HepG2 (cell line): ENCODE measurements at regions not wholly inside any gene's neighbourhood (a gene's known extent, or its start where the extent isn't known, plus 50 kb on each side); places are given as distances from the start of the nearest gene placed in this dataset.

ENCODE experiments used
- ATAC-seq: fragments of 200-7000 bp; cut with Tn5 transposase; 3 replicates; pipeline ENCODE4 v1.9.1; 2020; ENCODE audit warnings: mild to moderate bottlenecking, moderate library complexity
- BruUV-seq: library from RNA; stranded (reverse); fragments of 400-500 nt; replicated peaks from 2 replicates; lab custom pipeline; 2021; lab: Mats Ljungman, UMichigan
- CTCF ChIA-PET: fragments of 300-600 bp; formaldehyde crosslinking; extraction: SDS; loops from one replicate; lab custom pipeline; 2021; ENCODE audit warnings: low total read pairs, inconsistent platforms, low intra/inter-chr PET ratio; lab: Yijun Ruan, JAX
- POLR2A ChIA-PET: fragments of 350-600 bp; sonication (Branson Sonifier 250); formaldehyde crosslinking; loops from one replicate; lab custom pipeline; 2020; ENCODE audit warnings: antibody characterized with exemption, inconsistent platforms; lab: Yijun Ruan, JAX
- DNase-seq: peaks from one replicate; pipeline ENCODE4 v3.0.0-alpha.2; 2015; ENCODE audit warnings: low spot score
- FAIRE-seq: peaks from 3 replicates; lab custom pipeline; 2011; peaks lifted over from hg19 to GRCh38; lab: Jason Lieb, UNC
- H2AFZ ChIP-seq: one replicate; pipeline ENCODE4 v1.6.1; 2011; ENCODE audit warnings: low read length, inconsistent platforms
- H3K27ac ChIP-seq: fragments of 300-600 bp; 3 replicates; pipeline ENCODE4 v1.8.0; 2011; ENCODE audit warnings: mixed run types, mild to moderate bottlenecking, mixed read lengths, low read length, inconsistent platforms; ENCODE audit not compliant: insufficient read depth; ENCODE audit errors: extremely low read length
- H3K27me3 ChIP-seq, 2 experiments: fragments of 200-600 bp in 1 of 2; 2 replicates in 1 of 2; 3 replicates in 1 of 2; pipeline versions ENCODE4 v1.6.0 to v1.8.0; 2011; ENCODE audit warnings: low read length in 2 of 2, mild to moderate bottlenecking in 2 of 2, moderate library complexity in 2 of 2, inconsistent platforms in 1 of 2; ENCODE audit not compliant: insufficient read depth in 2 of 2, control insufficient read depth in 1 of 2
- H3K36me3 ChIP-seq, 2 experiments: fragments of 200-600 bp in 1 of 2; replicated peaks in 1 of 2; 2 replicates in 1 of 2; 3 replicates in 1 of 2; pipeline versions ENCODE4 v1.5.1 to v1.8.0; 2011; ENCODE audit warnings: low read length in 2 of 2, inconsistent platforms in 1 of 2; ENCODE audit not compliant: insufficient read depth in 2 of 2, control insufficient read depth in 1 of 2
- H3K4me1 ChIP-seq: 2 replicates; pipeline ENCODE4 v1.5.1; 2012; ENCODE audit warnings: low read length, inconsistent platforms; ENCODE audit not compliant: insufficient read depth
- H3K4me2 ChIP-seq: 2 replicates; pipeline ENCODE4 v1.6.0; 2011; ENCODE audit warnings: low read depth, low read length, inconsistent platforms
- H3K4me3 ChIP-seq, 3 experiments: fragments of 200-600 bp in 1 of 3; sonication (generic), shearing (Covaris generic) in 1 of 3; replicated peaks in 1 of 3; 2 replicates each; pipeline ENCODE4 v1.5.1; 2011 to 2016; ENCODE audit warnings: low read length in 3 of 3, inconsistent platforms in 2 of 3, low read depth in 2 of 3, mild to moderate bottlenecking in 2 of 3, control low read depth in 1 of 3, mixed read lengths in 1 of 3; ENCODE audit not compliant: insufficient read depth in 1 of 3
- H3K79me2 ChIP-seq: one replicate; pipeline ENCODE4 v1.6.1; 2011; ENCODE audit warnings: low read length, inconsistent platforms; ENCODE audit not compliant: insufficient read depth
- H3K9ac ChIP-seq: 2 replicates; pipeline ENCODE4 v1.6.0; 2011; ENCODE audit warnings: mild to moderate bottlenecking, low read depth, low read length, inconsistent platforms; ENCODE audit not compliant: insufficient read depth
- H3K9me3 ChIP-seq: 2 replicates; pipeline ENCODE4 v1.5.1; 2012; ENCODE audit warnings: mild to moderate bottlenecking, low read length
- H4K20me1 ChIP-seq: 2 replicates; pipeline ENCODE4 v1.6.0; 2011; ENCODE audit warnings: inconsistent platforms, mild to moderate bottlenecking, low read length, moderate library complexity; ENCODE audit not compliant: insufficient read depth
- AGO2 ChIP-seq: fragments of 200-400 bp; formaldehyde crosslinking; optimal IDR thresholded peaks from 2 replicates; pipeline ENCODE3; 2017; ENCODE audit warnings: mild to moderate bottlenecking, low read depth, low read length, moderate library complexity
- CREB1 ChIP-seq, 2 experiments: fragments of 450-650 bp in 1 of 2; IDR thresholded peaks; 2 replicates each; pipeline ENCODE4 v1.6.1; 2016 to 2017; ENCODE audit warnings: control low read depth in 1 of 2, mild to moderate bottlenecking in 1 of 2, missing compliant biosample characterization in 1 of 2, missing genetic modification characterization in 1 of 2
- FOSL1 ChIP-seq: sonication (generic); formaldehyde crosslinking; IDR thresholded peaks from 2 replicates; pipeline ENCODE4 v1.9.0; 2021; ENCODE audit warnings: missing genetic modification reagents, borderline replicate concordance
- FOSL2 ChIP-seq: sonication (generic); formaldehyde crosslinking; IDR thresholded peaks from 2 replicates; pipeline ENCODE4 v1.4.0; 2020; ENCODE audit warnings: missing genetic modification reagents
- MEF2D ChIP-seq: sonication (generic); formaldehyde crosslinking; IDR thresholded peaks from 2 replicates; pipeline ENCODE4 v1.5.1; 2020; ENCODE audit warnings: mild to moderate bottlenecking, missing genetic modification reagents
- MEIS2 ChIP-seq: sonication (generic); formaldehyde crosslinking; IDR thresholded peaks from 2 replicates; pipeline ENCODE4 v1.9.0; 2021; ENCODE audit warnings: mild to moderate bottlenecking, missing genetic modification reagents
- SSRP1 ChIP-seq: IDR thresholded peaks from 2 replicates; pipeline ENCODE4 v1.6.1; 2016; ENCODE audit warnings: control low read depth
- SYNCRIP ChIP-seq: fragments of 200-400 bp; formaldehyde crosslinking; IDR thresholded peaks from 2 replicates; pipeline ENCODE4 v1.6.1; 2018; ENCODE audit warnings: mild to moderate bottlenecking, low read depth, low read length; ENCODE audit not compliant: insufficient read depth
- TAF1 ChIP-seq: sonication (generic); formaldehyde crosslinking; IDR thresholded peaks from 2 replicates; pipeline ENCODE4 v1.4.0; 2020; ENCODE audit warnings: missing genetic modification reagents
- ZMYM3 ChIP-seq: sonication (generic); formaldehyde crosslinking; IDR thresholded peaks from 2 replicates; pipeline ENCODE4 v1.5.1; 2020; ENCODE audit warnings: mild to moderate bottlenecking, missing genetic modification reagents
- ZNF317 ChIP-seq: sonication (generic); formaldehyde crosslinking; IDR thresholded peaks from 2 replicates; pipeline ENCODE4 v1.5.0; 2020; ENCODE audit warnings: mild to moderate bottlenecking, missing genetic modification reagents
- ZNF335 ChIP-seq: sonication (generic); formaldehyde crosslinking; IDR thresholded peaks from 2 replicates; pipeline ENCODE4 v1.4.0; 2020; ENCODE audit warnings: missing genetic modification reagents
- ZNF546 ChIP-seq: sonication (generic); formaldehyde crosslinking; conservative IDR thresholded peaks from 2 replicates; pipeline ENCODE4 v1.8.1; 2023; ENCODE audit warnings: mild to moderate bottlenecking, missing genetic modification reagents
- ZNF720 ChIP-seq: sonication (generic); formaldehyde crosslinking; IDR thresholded peaks from 2 replicates; pipeline ENCODE4 v1.4.0; 2020; ENCODE audit warnings: missing genetic modification reagents
- WGBS: methylation state at CpG from one replicate; pipeline ENCODE4 v1.1.6; 2017; ENCODE audit warnings: low lambda C conversion rate; 5-methylcytosine and 5-hydroxymethylcytosine counted together
- in situ Hi-C: cut with HindIII; loops from 2 replicates; pipeline ENCODE4 v1.10.0; 2017; ENCODE audit warnings: low pct_unique_long_range_greater_than_20kb; ENCODE audit not compliant: extremely low pct_ligation_motif_present
- intact Hi-C: fragments of 100-400 bp; cut with micrococcal nuclease; formaldehyde crosslinking; loops from one replicate; pipeline ENCODE4 v1.10.0; 2022; ENCODE audit not compliant: unreplicated experiment

GRCh38 chr9:118931941-118932340, 437.3 kb downstream of the BRINP1 start:
- intact Hi-C loops (no loop called here), in situ Hi-C loops (no loop called here)
- no peaks in the 10 kb centered on the region for H3K27me3 ChIP-seq
- H3K4me3 ChIP-seq, result no peak overlapping the region
- no peak for TF ChIP-seq CREB1 (IDR thresholded peaks at IDR 0.05)
- no peak for TF ChIP-seq CREB1 (CRISPR knock-in tag; IDR thresholded peaks at IDR 0.05)
- no peak for TF ChIP-seq ZNF720 (CRISPR knock-in tag)
- no peak for TF ChIP-seq ZMYM3 (CRISPR knock-in tag)
- TF ChIP-seq ZNF317 (CRISPR knock-in tag), result no peak
- TF ChIP-seq AGO2, result no peak
- 0% methylated on average over 1 of the region's 1 CpG for WGBS
- no peak overlapping the region for H3K4me2 ChIP-seq
- H3K9ac ChIP-seq, result no peak overlapping the region
- no peaks in the 10 kb centered on the region for H3K36me3 ChIP-seq
- H4K20me1 ChIP-seq, result no peaks in the 10 kb centered on the region
- no peak overlapping the region for H2AFZ ChIP-seq
- ChIA-PET POLR2A (no interaction called here), CTCF (no interaction called here)
- no peaks in the 10 kb centered on the region for H3K4me1 ChIP-seq
- ATAC-seq (no peak), FAIRE-seq (no peak), DNase-seq (no peak)
- no peaks in the 10 kb centered on the region for H3K79me2 ChIP-seq
- peaks cover 70% of the 10 kb centered on the region for H3K9me3 ChIP-seq
- no peak overlapping the region for H3K27ac ChIP-seq
- no TSS peak for BruUV-seq

- Histone ChIP-seq H3K9me3 (peaks cover 94% of the 10 kb centered on the region), H3K4me2 (no peak overlapping the region), H3K4me1 (no peaks in the 10 kb centered on the region), H3K9ac (no peak overlapping the region), H2AFZ (no peak overlapping the region), H3K4me3 (no peak overlapping the region), H3K27ac (no peak overlapping the region), H3K79me2 (no peaks in the 10 kb centered on the region), H3K27me3 (no peaks in the 10 kb centered on the region), H3K36me3 (no peaks in the 10 kb centered on the region), H4K20me1 (no peaks in the 10 kb centered on the region)
- DNase-seq (no peak), ATAC-seq (no peak), FAIRE-seq (no peak)
- in situ Hi-C loops (no loop called here), intact Hi-C loops (no loop called here)
- TF ChIP-seq ZNF335 (CRISPR knock-in tag) (no peak), TAF1 (CRISPR knock-in tag) (no peak), FOSL1 (CRISPR knock-in tag) (no peak), FOSL2 (CRISPR knock-in tag) (no peak), ZNF546 (no peak), SYNCRIP (no peak), MEF2D (no peak), MEIS2 (CRISPR knock-in tag) (no peak), SSRP1 (CRISPR knock-in tag) (no peak)
- no TSS peak for BruUV-seq
- ChIA-PET CTCF (no interaction called here), POLR2A (no interaction called here)
These were observed 430.7 kb downstream of the BRINP1 start for GRCh38 chr9:118938581-118938980.
